GM21381 (cell line): ENCODE measurements at regions not wholly inside any gene's neighbourhood (a gene's known extent, or its start where the extent isn't known, plus 50 kb on each side); places are given as distances from the start of the nearest gene placed in this dataset.
"Not testable (repeated sequence)": the region's sequence is repeated elsewhere in the genome, so short reads cannot be mapped to it uniquely, and the experiment has no call there.

Experiments
- ATAC-seq: cut with Tn5 transposase; IDR thresholded peaks from one replicate; pipeline ENCODE4 v1.9.1; 2021; ENCODE audit warnings: mild to moderate bottlenecking, moderate library complexity; ENCODE audit not compliant: unreplicated experiment

DNA sequence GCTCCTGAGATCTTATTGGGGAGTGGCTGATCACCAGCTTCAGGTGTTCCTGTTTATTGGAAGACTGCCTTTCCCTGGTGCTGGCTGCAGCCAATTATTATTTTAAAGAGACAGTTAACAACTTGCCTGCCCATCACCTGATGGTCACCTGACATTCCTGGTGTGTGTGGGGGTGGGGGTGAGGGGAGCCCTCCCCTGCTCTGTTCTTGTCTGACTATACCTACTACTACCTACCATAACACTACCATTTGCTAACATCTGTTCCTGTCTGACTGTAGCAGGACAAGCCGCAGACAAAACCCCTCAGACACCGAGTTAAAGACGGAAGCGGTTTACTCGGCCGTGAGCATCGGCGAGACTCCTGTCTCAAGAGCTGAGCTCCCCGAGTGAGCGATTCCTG is 54.9 kb upstream of the NBPF3 start:
- no peak for ATAC-seq

DNA sequence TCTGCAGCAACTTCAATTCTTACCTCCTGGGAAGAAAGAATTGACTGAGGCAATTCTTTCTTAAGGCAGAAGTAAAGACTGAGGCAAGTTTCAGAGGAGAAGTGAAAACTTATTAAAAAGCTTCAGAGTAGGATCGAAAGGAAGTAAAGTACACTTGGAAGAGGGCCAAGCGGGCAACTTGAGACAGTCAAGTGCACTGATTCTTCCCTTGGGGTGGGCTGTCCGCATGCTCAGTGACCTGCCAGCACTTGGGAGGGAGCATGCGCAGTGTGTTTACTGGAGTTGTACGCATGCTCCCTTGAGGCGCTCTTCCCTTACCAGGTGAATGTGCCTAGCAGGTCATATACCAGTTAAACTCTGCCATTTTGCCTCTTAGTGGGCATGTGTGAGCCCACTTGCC is 55.3 kb upstream of the NBPF3 start:
- ATAC-seq = no peak

DNA sequence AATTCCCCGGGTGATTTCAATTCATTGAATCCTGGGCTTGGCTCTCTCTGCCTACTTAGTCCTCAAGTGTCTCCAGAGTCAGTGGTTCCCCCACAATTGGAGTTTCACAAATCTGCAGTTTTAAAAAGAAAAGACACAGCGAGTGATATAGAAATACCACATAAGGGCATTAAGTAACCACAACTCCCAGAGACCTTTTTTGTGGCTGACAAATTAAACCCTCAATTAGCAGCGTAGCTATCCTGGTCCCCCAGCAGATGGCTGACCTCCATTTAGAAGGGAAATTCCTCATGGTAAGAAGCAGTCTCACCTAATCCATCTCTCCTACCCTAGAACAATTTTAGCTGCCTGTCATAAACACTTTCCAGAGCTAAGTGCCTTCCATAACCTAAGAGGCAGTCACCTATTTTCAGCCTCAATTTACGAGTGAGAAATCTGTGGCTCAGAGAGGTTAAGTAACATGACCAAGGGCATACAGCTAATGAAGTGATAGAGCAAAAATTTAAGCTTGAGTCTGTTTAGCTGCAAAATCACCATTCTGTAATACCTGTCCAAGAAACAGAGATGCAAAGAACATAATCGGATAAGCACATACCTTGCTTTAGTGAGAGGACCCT is 56.0 kb upstream of the NBPF3 start:
- no peak for ATAC-seq

DNA sequence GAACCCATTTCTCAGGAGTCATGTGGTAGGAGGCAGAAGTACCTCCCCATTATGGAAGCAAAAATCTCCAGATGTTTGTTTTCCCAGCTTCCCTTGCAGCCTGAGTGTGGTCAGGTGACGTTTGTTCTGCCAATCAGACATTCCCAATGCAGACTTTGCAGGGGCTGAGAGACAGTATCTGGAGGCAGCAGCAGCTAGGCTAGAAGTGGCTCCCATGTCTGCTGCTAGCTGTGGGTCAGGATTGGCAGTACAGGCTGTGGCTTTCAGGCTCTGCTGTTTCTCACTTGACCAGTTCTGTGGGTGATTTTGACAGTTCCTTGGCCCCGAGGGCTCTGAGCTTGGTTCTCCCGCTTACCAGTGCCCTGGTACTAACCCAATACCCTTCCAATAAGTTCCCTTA is 58.6 kb upstream of the NBPF3 start:
- no peak for ATAC-seq

- ATAC-seq = not testable (repeated sequence)
Observed at GRCh38 chr1:21380147-21380546, 59.8 kb upstream of the NBPF3 start.

DNA sequence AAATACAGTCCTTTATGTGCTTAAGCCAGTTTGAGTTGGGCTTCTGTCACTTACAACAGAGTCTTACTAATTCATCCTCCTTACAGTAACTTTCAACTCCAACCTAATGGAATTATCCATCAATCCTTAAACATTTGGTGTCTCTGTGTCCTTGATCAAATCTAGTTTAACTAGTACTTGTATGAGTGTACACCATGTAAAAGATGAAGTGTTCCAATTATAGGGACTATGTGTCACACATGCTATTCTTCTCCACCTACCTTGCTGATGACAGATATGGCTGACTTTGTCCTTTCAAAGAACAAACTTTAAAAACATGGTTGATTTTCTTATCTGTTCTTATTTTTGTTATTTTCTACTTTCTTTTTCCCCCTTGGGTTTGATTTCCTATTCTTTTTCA is 60.4 kb upstream of the NBPF3 start:
- ATAC-seq = no peak

DNA sequence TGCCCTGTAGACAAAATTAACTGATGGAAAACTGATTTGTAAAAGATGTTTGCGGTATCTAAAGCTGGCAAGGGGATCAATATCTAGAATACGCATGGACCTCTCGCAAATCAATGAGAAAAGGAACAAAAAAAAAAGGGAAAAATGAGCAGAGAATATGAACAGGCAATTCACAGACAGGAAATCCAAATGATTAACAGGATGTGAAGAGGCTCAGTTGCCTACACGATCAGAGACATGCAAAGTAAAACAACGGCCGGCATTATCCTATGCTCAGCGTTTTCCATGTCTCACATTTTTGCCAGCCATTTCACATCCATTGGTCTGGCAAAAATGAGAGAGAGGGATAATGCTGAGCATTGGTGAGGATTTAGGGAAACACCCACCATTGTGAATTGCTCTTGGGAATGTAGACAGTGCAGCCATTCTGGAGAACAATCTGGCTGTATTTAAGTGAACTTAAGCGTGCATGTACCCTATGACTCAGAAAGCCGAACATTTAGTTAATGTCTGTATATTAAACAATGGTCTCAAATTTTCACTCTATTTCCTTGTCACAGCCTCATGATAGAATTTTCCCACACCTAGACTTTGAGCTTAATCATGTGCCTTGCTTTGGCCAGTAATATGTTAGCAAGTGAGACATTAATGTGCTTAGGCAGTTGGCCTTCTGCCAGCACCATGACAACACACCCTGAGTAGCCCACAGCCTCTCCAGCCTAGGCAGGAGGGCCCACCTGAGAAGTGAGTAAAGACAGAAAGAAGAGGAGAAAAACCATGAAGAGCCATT is 61.0 kb upstream of the NBPF3 start:
- ATAC-seq = no peak

- no peak for ATAC-seq
Observed at GRCh38 chr1:21372383-21372782, 67.6 kb upstream of the NBPF3 start.

DNA sequence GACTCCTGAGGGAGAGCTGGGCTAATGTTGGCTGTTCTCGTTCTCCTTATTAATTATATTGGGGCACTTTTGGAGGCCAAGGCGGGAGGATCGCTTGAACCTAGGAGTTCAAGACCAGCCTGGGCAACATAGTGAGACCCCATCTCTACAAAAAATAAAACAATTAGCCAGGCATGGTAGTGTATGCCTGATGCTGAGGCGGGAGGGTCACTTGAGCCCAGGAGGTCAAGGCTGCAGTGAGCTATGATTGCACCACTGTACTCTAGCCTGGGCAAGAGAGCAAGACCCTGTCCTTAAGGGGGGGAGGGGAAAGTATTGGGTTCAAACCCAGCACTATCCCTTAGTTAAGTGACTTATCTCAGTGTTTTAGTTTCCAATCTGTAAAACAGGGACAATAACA is 70.0 kb upstream of the NBPF3 start:
- no peak for ATAC-seq

DNA sequence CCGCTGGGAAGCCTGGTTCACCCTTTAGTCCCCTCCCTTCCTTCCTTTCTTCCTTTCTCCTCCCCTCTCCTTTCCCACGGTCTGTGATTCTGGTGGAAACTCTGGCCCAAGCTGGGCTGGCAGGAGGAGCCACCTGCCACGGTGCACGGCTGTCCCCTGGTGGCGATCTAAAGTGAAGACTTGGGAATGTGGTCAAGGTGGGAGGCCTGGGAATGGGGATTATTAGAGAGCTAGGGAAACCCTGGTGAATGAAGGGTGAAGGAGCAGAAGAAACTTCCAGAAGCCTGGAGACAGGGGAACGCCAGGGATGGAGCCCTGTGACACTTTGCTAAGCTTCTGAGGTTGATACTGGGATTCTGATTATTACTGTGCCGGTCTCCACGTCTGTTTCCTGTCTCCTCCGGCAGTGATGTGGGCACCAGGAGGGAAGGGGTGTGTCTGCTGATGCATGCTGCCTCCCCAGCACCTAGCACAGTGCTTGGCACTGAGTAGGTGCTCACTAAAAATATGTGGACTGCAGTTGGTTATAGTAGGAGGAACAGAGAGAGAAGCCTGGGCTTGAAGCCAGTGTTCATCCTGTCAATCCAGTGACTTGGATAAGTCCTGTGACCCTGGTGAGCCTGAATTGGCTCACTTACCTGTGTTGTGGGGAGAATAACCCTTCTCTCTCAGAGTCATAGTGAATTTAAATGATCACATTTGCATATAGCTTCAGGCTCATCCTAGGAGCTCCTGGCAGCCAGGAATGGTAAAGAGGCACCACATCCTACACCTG is 71.2 kb upstream of the NBPF3 start:
- ATAC-seq = no peak

- not testable (repeated sequence) for ATAC-seq
Observed at GRCh38 chr1:21367973-21368514, 71.9 kb upstream of the NBPF3 start.

GRCh38 chr1:21366288-21366687 is 73.6 kb upstream of the NBPF3 start:
- no peak for ATAC-seq

GRCh38 chr1:21365036-21365435 is 74.8 kb upstream of the ECE1 start:
- ATAC-seq = no peak

GRCh38 chr1:21362096-21362495 is 71.8 kb upstream of the ECE1 start:
- no peak for ATAC-seq

GRCh38 chr1:21361506-21361905 is 71.2 kb upstream of the ECE1 start:
- ATAC-seq = no peak

DNA sequence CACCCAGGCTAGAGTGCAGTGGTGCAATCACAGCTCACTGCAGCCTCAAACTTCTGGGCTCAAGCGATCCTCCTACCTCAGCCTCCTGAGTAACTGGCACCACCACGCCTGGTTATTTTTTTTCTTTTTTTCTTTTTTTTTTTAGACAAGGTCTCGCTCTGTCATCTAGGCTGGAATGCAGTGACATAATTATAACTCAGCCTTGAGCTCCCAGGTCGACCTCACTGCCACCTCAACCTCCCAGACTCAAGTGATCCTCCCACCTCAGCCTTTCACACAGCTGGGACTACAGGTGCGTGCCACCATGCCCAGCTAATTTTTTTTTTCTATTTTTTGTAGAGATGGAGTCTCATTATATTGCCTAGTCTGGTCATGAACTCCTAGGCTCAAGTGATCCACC is 66.9 kb upstream of the ECE1 start:
- ATAC-seq = no peak

- no peak for ATAC-seq
Observed at GRCh38 chr1:21355956-21356355, 65.7 kb upstream of the ECE1 start.

GRCh38 chr1:21352586-21352985 is 62.3 kb upstream of the ECE1 start:
- ATAC-seq = no peak

DNA sequence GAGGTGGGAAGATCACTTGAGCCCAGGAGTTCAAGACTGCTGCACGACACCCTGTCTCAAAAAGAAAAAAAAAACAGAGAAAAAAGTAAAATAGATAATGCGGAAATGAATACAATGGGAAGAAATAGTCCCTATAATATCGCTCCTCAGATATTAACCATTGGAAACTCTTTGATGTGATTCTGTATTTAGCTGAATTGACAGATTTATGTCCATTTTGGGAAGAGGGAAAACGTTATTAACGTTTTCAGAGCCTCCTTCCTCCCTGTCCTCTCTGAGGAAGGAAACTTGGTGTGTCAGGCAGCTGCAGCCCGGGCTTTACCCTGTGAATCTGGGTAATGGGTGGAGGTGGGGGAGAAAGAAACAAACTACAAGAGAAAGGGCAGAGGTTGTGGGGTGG is 61.6 kb upstream of the ECE1 start:
- ATAC-seq = no peak

GRCh38 chr1:21350202-21350885 is 60.1 kb upstream of the ECE1 start:
- ATAC-seq = no peak

DNA sequence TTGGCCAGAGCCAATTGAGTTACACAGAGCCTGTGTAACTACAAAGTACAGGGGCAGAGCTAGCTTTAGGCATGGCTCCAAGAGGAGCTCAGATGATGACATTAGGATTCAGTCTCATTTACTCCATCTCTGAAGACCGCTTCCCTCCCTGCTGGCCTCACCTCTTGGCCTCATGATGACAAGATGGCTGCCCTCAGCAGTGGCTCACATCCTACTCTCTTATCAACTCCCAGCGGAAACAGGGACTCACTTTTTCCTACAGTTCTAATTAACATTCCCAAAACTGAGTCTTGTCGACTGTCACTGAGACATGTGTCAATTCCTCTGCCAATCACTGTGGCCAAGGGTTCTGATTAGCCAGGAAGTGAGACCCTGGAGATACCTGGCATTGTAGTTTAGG is 59.4 kb upstream of the ECE1 start:
- ATAC-seq = no peak
